Activated CD8-positive, alpha-beta memory T cell treated with anti-CD3 and anti-CD28 coated beads, Interleukin-2, amount 50 U/mL, for 24 hours (primary cell): ENCODE measurements at regions not wholly inside any gene's neighbourhood (a gene's known extent, or its start where the extent isn't known, plus 50 kb on each side); places are given as distances from the start of the nearest gene placed in this dataset.

Experiments used
- DNase-seq: peaks from one replicate; pipeline ENCODE4 v3.0.0-alpha.2; 2020; ENCODE audit errors: extremely low read depth

DNA sequence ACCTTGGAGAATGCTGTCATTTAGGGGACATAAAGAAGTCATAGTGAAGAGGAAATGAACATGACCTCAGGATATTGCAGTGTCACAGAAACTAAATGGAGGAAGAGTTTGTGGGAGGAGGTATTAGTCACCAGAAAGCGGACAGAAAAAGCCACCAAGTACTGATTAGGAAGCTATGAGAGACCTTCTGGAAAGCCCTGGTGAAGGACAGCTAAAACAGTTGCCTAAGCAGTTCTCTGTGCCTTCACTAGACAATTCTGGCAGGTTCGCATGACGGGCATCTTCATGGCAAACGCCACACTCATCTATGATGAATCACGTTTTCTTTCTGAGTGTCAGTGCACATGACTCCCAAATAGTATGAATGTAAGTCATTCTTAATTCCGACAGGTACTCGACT, 325.8 kb downstream of the C11orf87 start:
- DNase-seq: no peak

DNA sequence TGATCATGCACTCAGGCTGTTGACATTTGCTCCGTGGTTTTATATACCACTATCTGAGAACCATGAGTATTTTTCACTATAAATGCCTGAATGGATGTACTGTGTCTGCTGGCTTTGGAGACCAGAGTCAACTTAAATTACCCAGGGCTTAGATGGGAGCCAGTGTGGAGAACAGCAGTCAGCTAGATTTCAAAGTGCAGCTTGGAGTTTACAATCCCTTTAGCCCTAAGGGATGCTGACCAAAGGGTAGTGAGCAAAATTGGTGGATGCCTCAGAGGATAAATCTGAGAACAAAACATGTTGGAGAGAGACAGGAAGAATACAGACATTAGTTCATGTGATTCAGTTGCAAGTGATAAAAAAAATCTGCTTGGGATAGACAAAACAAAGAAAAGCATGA, 327.5 kb downstream of the C11orf87 start:
- DNase-seq: no peak

DNA sequence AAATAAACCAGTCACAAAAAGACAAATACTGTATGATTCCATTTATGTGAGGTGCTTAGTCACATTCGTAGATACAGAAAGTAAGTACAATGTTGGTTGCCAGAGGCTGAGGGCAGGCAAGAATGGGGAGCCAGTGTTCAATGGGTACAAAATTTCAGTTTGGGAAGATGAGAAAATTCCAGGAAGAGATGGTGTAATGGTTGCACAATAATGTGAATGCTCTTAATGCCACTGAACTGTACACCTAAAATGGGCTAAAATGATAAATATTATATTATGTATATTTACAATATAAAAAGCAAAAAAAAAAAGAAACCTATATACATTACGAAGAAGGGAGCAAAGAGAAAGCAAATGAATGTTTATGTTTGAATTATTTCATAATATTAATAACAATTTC, 329.0 kb downstream of the C11orf87 start:
- DNase-seq: no peak

DNA sequence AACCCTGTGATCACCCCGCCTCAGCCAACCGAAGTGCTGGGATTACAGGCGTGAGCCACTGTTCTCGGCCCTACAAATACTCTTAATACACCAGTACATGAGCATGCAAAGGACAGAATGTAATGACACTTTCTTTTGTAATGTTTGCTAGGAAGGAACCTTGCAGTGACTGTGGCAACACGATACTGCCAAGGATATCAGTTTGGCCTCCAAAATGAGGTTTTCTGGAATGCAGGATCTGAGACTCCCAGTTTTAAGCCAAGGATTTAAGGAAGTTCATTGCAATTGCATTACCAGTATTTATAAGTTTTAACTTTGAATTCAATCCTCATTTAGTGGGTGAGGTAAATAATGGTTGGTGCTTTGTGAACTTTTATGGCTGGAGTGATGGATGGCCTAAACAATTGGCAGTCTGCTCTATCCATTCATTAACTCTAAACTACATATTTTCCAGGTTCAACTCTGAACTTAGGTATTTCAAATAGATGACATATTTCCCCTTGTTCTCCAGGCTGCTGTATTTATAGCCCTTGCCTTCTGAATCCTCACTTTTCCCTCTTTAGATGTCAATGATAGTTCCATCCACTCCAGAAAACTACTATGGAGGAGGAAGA, 330.3 kb downstream of the C11orf87 start:
- DNase-seq: no peak

DNA sequence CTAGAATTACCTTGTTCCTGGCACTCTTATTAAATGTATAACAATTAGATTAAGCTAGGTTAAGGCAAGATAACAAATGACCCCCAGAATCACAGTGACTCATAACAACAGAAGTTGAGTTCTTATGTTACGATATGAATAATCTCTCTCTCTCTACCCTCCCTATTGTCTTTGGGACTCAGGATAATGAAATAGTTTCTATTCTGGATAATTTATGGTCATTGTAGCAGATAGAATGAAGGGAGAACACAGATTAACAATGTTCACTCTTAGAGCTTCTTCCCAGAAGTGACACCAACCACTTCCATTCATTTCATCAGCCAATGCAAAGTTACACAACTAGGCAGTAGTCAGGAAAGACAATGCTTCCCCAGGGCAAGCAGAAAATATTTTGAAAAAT, 334.5 kb downstream of the C11orf87 start:
- no peak for DNase-seq

DNA sequence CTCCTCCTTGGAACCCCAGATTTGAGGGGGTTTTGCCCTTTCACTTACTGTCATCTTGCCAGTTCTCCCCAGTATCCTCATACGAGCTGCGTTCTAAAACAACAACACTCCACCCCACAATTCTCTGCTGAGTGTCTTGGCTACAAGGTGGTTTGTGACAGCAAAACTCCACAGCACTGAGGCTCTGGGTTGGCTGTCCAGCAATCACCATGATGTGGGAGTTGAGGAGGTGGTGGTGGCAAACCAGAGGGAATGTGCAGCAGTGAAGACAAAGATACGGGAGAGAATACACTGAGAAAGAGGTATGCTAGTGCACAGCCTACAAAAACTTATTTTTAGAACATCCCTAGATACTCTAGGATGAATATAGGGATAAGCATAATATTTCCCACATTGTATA, 335.0 kb downstream of the C11orf87 start:
- no peak for DNase-seq

DNA sequence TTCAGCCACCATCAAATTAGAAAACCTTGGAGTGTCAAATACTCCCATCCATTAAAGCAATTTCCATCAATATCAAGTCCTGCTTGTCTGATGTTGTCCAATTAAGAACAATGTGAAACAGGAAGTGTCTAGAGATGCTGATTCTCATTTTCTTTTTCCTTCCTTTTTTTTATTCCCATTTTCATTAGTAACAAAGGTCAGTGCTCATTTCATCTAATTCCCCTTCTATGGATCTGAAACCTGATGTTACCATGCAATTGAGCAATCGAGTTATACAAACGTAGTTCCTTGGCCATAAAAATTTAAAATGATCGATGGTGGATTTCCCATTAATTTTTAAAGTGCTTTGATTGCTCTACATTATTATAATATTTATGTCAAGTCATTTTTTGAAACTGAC, 330.6 kb upstream of the ZC3H12C start:
- DNase-seq: no peak

DNA sequence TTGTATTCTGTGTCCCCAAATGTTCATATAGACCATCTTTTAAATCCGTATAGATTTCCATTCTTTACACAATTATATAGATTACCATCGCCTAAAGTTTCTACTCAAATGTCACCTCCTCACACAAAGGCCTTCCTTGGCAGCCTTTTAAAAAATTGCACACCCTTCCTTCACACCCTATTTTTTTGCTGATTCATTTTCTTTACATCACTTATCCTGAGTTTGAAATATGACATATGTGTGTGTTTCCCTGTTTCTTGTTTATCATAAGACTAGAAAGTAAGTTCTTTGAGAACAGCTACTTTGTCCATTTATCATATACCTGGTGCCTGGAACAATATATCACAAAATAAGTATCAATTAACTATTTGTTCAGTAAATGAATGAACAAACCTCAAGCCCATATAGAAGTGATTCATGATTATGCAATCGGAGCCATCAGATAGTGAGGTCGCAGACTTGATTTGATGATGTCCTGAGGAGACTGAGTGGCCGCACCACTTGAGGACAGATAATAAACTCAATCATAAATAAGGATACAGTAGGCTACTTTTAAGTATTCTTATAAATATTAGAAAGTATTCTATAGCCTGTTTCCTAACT, 327.4 kb upstream of the ZC3H12C start:
- no peak for DNase-seq

DNA sequence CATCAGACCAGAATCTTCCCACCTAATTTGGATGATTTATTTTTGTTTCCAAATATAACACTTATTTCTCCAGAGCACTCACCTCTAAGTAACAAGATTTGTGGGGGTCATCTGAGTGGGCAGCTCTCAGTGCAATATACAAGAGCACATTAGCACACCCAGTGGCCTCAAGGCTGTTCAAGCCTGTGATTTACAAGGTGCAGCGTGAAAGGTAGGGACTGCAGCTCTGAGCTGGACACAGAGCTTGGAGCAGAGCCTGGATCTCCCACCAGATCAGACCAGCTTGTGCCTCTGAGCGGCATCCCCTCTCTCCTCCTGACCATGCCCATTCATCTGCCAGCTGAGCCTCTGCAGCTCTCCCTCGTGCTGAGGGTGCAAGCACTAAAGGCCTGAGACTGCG, 323.3 kb upstream of the ZC3H12C start:
- no peak for DNase-seq

DNA sequence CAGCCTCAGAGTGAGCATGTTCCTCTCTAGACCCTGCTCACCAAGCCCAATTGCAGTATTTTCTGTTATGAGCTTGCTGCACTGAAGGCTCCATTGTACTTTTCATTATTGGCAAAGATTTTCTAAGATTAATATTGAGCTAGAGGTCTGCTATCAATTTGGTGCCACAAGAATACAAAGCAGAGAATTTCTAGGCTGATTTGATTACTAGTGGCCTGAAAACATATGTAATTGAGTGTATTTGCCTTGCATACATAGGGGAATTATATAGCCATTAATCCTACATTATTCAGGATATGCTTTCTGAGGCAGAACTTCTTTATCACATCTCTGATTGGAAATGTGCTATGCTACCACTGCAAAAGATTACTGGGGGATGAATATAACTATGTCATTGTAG, 322.9 kb upstream of the ZC3H12C start:
- no peak for DNase-seq

DNA sequence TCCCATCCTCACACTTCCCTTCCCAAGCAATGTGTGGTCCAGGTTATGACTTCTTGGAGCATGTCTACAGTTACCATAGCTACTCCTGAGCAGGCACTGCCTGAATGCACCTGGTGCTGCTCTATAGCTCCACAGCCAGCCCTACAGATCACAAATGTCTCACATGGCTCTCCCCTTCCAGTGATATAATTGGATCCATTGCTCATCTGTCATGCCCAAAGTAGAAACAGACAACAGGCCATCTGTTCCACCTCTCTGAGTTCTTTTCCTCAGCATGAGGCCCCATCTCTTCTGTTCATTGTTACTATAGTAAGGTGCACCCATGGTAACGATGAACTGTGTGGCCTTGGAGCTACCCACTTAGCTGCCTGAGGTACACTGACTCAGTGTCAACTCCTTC, 320.3 kb upstream of the ZC3H12C start:
- no peak for DNase-seq

DNA sequence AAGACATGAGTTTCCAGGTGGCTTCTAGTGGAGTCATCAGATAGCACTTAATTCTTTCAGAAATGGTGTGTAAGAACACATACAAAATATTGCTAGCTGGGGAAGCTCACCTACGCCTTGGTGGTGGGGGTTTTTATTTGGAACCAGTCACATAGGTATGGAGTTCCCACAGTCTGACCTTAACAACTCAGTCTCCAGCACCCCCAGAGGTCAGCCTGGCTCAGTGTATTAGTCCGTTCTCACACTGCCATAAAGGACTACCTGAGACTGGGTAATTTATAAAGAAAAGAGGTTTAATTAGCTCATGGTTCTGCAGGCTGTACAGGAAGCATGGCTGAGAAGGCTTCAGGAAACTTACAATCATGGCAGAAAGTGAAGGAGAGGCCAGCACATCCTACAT, 317.5 kb upstream of the ZC3H12C start:
- no peak for DNase-seq

DNA sequence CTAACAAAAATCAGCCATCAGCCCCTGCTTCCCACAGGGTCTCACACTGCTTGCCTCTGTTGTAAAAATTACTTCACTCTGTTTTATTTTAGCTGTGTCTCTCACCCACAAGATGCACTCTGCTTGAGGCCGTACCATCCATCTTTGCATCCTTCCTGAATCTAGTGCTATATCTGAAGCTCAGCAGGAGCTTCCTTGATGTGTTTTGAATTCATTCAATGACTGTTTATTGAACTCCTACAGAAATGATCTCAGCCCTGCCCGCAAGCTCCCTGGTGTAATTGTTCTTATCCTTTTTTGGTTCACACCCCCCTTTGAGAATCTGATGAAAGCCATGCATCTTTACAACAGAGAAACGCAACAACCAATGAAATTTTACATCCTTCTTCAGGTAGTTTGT, 310.2 kb upstream of the ZC3H12C start:
- DNase-seq: no peak

DNA sequence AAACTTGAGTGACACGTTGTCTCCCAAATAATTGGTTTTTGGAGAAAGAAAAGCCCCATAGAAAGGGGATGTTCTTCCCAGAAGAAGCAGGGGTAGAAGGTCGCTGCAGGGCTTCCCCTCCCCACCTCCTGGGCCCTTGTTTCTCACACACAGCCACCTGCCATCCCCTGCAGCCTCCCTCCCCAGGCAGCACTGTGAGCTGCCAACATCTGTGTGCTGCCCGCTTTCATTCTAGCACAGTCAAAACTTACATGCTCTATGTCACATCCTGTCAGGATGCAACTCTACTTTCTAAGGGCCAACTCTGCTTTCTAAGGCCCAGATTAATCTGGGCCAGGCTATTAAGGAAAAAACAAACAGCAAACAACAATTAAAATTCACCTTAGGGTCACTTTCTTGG, 309.4 kb upstream of the ZC3H12C start:
- no peak for DNase-seq

DNA sequence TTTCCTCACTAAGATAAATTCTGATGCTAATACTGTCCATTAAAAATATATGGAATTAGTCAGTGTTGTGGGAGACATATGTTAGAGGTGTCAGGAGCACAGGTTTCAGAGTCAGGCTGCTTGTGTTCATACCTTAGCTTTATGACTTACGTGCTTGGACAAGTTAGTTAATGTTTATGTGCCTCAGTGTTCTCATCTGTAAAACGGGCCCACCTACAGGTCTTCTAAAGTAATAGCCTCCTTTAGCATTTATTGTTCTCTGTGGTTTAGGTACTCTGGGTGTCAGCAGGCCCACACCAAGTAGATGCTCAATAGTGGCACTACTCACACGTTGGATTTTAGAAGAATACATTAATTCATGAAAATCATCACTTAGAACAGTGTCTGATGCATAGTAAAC, 308.7 kb upstream of the ZC3H12C start:
- no peak for DNase-seq

DNA sequence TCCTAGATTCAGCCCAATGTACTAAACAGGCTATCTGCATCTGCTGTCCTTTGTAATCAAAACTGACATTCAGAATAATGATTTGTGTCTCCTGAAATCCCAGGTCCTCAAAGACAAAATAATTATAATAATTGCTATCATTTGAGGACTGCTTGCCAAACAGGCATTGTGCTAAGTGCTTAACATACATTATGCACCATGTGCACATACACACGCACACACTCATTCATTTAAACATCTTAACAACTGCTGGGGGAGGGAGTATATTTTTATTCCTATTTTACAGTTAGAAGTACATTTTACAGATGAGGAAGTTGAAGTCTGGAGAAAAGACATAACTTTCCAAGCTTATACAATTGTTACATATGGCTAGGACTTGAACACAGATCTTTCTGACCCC, 308.0 kb upstream of the ZC3H12C start:
- DNase-seq: no peak

DNA sequence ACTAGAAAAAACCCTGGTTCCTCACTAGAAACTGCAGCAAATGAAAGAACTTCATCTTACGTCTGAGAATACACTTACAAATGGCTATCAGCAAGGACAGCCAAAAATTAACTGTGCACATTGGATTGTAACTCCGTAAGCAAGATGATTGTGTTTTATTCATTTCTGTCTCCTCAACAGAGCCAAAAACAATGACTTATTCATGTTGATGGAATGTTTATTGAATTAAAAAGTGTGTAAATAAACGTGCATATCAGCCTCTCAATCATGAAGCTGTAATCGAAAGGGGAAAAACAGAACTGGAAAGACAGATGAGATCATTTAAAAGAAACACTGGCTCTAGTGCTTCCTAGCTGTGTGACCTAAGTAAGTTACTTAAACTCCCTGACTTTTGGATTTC, 307.5 kb upstream of the ZC3H12C start:
- no peak for DNase-seq

DNA sequence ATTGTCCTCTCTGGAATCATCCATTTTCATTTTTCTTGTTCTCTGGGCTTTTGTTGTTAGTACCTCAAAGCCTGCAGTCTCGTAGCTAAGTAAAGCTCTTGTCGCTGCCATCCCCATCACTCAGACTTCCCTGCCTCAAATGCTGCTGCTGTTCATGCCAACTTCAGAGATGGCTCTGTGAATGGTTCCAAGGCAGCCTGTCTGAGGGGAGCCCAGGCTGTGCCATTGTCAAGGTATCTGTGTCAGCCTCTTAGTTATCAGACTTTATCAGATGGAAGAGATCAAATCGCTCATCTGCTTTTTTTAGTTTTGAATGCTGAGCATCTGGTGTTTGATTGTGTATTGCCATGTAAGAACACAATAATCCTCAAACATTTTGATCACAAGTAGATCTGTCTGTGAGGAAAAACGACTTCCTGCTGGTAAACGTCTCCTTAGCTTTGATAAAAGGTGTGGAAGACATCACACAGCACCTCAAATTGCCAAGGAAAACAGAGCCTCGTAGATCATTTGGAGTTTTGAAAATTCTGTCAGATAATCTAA, 304.2 kb upstream of the ZC3H12C start:
- no peak for DNase-seq

DNA sequence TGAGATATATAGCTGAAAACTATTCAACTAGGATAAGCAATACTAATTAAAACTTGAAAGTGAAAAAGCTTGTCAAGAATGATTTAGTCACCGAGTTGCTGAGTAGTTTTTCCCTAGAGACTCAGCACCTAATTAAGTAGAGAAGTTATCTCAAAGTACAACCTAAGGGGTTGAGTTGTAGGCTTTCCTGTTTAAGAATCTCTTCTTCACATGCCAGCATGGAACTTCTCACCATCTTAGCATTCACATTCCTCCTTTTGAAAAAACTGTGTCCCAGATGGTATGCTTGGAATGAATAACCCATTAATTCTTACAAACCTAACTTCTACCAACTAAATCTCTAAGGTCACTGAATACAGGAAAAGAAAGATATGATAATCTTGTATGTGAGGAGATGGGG, 303.3 kb upstream of the ZC3H12C start:
- no peak for DNase-seq

DNA sequence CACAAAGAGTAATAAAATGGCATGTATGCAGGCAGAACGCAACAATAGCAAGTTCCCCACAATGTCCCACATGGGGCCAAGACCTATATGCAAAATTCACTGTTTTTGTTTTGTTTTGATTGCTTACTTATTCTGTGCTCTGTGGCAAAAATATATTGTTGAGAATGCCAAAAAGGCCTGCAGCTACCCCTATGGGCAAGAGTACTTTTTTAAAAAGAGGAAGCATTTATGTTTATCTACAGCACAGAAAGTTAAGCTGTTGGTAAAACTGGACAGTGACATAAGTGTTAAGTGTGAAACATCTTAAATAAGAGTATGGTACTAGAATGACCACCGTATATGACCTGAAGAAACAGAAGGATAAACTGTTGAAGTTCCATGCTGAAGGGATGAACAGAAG, 301.9 kb upstream of the ZC3H12C start:
- DNase-seq: no peak

DNA sequence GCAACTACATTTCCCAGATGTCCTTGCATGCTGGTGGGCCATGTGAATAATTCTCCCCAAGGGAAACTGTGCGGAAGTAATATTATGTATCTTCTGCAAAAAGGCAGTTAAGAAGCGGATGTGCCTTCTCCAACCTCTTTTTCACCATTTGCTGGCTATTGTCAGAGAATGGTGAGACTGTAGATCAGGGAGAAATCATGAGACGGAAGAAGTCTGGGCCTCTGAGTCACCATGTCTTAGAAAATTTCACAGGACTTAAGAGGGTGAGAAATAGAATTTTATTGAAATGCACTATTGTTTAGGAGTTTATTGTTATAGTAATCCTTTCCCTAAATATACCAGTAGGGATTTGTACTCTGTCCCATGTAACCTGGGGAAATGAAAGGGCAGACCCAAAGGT, 298.7 kb upstream of the ZC3H12C start:
- no peak for DNase-seq

DNA sequence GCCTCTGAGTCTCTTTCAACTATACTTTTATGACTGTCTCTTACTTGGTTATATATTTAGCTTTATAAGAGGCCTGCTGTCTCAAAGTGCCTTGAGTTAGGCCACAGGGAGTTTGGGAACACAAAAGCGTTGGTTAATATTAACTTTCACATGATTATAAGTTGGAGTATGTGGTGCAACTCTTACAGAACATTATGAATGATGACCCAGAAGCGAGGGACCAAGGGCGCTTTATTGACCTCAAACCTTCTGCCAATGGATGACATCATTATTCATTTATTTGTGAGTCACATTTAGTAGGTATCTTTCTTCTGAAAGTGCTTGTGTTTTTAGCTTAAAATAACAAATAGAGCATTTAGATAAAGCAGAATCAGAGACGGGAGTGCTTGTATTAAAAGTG, 298.0 kb upstream of the ZC3H12C start:
- DNase-seq: no peak

DNA sequence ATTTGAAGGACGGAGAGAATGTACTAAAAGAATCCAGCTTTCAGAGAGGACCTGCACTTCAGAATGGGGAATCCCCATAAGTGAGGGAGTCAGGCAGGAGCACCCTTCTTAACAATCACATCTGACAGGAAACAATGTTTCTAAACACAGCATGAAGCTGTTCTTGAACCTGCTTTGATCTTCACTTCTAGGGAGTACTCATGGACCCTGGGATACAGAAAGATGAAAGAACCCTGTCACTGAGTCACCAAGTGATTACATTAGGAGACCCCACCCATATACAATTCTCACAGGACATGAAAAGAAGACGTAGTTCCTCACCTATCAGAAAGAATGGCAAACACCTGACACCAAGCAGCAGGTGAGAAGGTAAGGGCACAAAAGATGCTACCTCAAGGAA, 296.9 kb upstream of the ZC3H12C start:
- DNase-seq: no peak

DNA sequence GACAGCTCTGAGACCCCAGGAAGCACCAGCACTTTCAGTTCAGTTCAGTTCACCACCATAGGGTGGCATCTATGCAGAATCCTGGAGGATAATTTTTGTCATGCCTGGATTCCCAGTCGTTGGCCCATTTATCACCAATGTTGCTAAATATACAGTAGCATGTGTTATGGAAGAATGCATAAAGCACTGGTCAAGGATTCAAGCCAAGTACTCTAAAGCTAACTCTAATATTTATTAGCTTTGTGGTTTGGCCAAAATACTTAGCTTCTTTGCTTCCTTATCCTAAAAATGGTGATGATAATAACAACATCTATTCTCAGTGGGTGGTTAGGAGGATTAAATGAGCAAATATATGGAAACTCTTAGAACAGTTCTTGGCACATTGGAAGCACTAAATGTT, 294.7 kb upstream of the ZC3H12C start:
- no peak for DNase-seq
